ENCODE measurements at regions not wholly inside any gene's neighbourhood (a gene's known extent, or its start where the extent isn't known, plus 50 kb on each side); places are given as distances from the start of the nearest gene placed in this dataset.
A peak's percentile ranks its signal among the peaks of the same experiment; 100 is the strongest.

- TF ChIP-seq BDP1 (IDR thresholded peaks at IDR 0.05; ENCODE audit: insufficient read depth, insufficient read length) = no peak
- TF ChIP-seq RBM39 (optimal IDR thresholded peaks at IDR 0.05; ENCODE audit: low read depth, low read length) = no peak
- no peak for TF ChIP-seq MYNN (IDR thresholded peaks at IDR 0.05)
- no peak for TF ChIP-seq MYNN (CRISPR knock-in tag; IDR thresholded peaks at IDR 0.05)
- no peak; the same call in 1 of the 2 replicates for TF ChIP-seq ZNF592 (IDR thresholded peaks at IDR 0.05)
- no peak for TF ChIP-seq PHF20 (IDR thresholded peaks at IDR 0.05; ENCODE audit: partially characterized antibody)
- TF ChIP-seq TRIM25 (IDR thresholded peaks at IDR 0.05; ENCODE audit: borderline replicate concordance) = no peak
- TF ChIP-seq E2F3 (CRISPR knock-in tag; IDR thresholded peaks at IDR 0.05) = no peak
- no peak; the same call in 1 of the 2 replicates for TF ChIP-seq EP400 (IDR thresholded peaks at IDR 0.05)
- peak; percentile 58 for TF ChIP-seq ZNF239 (CRISPR knock-in tag; IDR thresholded peaks at IDR 0.05)
- TF ChIP-seq HOMEZ (CRISPR knock-in tag; IDR thresholded peaks at IDR 0.05) = no peak
- no peak for TF ChIP-seq JUNB (CRISPR knock-in tag; conservative IDR thresholded peaks at IDR 0.05)
- TF ChIP-seq ZBTB49 (CRISPR knock-in tag; IDR thresholded peaks at IDR 0.05; ENCODE audit: borderline replicate concordance) = no peak
- TF ChIP-seq HNRNPUL1 (IDR thresholded peaks at IDR 0.05; ENCODE audit: low read length) = no peak
- TF ChIP-seq CREBBP (IDR thresholded peaks at IDR 0.05; ENCODE audit: low read depth, low read length) = no peak
- TF ChIP-seq ZNF395 (CRISPR knock-in tag; IDR thresholded peaks at IDR 0.05) = peak; percentile 51; the same call in 1 of the 2 replicates
- no peak for TF ChIP-seq SNRNP70 (optimal IDR thresholded peaks at IDR 0.05; ENCODE audit: low read depth, low read length)
Observed at GRCh38 chr10:28973309-28973972, 296.1 kb downstream of the BAMBI start (continued).
